DOHH2 (cell line): ENCODE measurements at regions not wholly inside any gene's neighbourhood (a gene's known extent, or its start where the extent isn't known, plus 50 kb on each side); places are given as distances from the start of the nearest gene placed in this dataset.

Source experiments
- CTCF ChIP-seq: fragments of 200-600 bp; sonication (generic); IDR thresholded peaks from one replicate; pipeline ENCODE4 v1.5.1; 2014; ENCODE audit warnings: antibody characterized with exemption, mild to moderate bottlenecking, low read depth, low read length; ENCODE audit not compliant: poor library complexity, severe bottlenecking
- EZH2phosphoT487 ChIP-seq: fragments of 200-600 bp; sonication (generic); IDR thresholded peaks from 2 replicates; pipeline ENCODE4 v1.6.1; 2017; ENCODE audit warnings: borderline replicate concordance, mild to moderate bottlenecking, antibody characterized with exemption, low read length, moderate library complexity, mixed read lengths

GRCh38 chr6:92011681-92012245 lies 1407.6 kb downstream of the EPHA7 start:
- TF ChIP-seq CTCF, result no peak
- TF ChIP-seq EZH2phosphoT487, result no peak
